ENCODE measurements at regions not wholly inside any gene's neighbourhood (a gene's known extent, or its start where the extent isn't known, plus 50 kb on each side); places are given as distances from the start of the nearest gene placed in this dataset.

DNA sequence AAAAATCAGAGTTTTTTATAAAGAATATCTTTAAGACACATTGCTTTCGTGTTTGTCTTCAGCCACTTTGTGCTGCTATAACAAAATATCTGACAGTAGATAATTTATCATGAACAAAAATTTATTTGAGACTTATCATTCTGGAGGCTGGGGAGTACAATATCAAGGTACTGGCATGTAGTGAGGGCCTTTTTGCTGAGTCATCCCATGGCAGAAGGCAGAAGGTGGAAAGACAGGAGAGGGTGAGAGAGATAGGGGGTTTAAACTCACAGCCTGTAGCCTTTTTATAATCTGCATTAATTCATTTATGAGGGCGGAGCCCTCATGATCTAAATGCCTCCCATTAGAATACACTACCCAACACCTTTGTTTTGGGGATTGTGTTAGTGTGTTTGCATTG lies 431.2 kb upstream of the FAM47C start:
- Mint-ChIP-seq H3K9me3 (peaks cover 0 to 3% (median 0%) of the 10 kb centered on the region in 7 donors), H3K27ac (no peak overlapping the region), H3K4me1 (no peaks in the 10 kb centered on the region), H3K36me3 (no peaks in the 10 kb centered on the region), H3K4me3 (no peak overlapping the region), H3K27me3 (ENCODE audit: low read depth in 3 of 3) (peaks cover 0 to 2% (median 0%) of the 10 kb centered on the region in 3 donors)
- intact Hi-C loops (cut with micrococcal nuclease), result no loop called here
- Histone ChIP-seq H2AFZ (ENCODE audit: insufficient read depth, low read depth, low read length, poor library complexity, severe bottlenecking) (no peak overlapping the region), H3K36me3 (replicated peaks in 1 of 2; ENCODE audit: control insufficient read depth in 1 of 2, insufficient read depth in 2 of 2, low read length in 2 of 2) (no peaks in the 10 kb centered on the region), H3K27ac (ENCODE audit: low read depth in 1 of 2, low read length in 2 of 2) (no peak overlapping the region), H3K79me2 (ENCODE audit: insufficient read depth, low read length) (no peaks in the 10 kb centered on the region), H3K4me3 (replicated peaks in 1 of 3; ENCODE audit: low read depth in 2 of 3, low read length in 3 of 3) (no peak overlapping the region), H3K27me3 (ENCODE audit: control insufficient read depth in 2 of 2, insufficient read depth in 2 of 2, low read length in 2 of 2) (no peaks in the 10 kb centered on the region), H3K4me2 (replicated peaks; ENCODE audit: extremely low read depth, low read length, poor library complexity, severe bottlenecking) (no peak overlapping the region), H4K20me1 (ENCODE audit: insufficient read depth, low read length) (no peaks in the 10 kb centered on the region), H3K9me3 (replicated peaks in 1 of 2; ENCODE audit: control insufficient read depth in 1 of 2, insufficient read depth in 1 of 2, low read length in 2 of 2) (no peaks in the 10 kb centered on the region), H3K9ac (ENCODE audit: insufficient read depth, low read length, poor library complexity, severe bottlenecking) (no peak overlapping the region), H3K4me1 (ENCODE audit: control insufficient read depth in 1 of 2, insufficient read depth in 2 of 2, low read length in 2 of 2) (no peaks in the 10 kb centered on the region)
- no peak for DNase-seq
- no CpG with 5 or more reads among the region's 2 CpGs for WGBS (ENCODE audit: insufficient coverage)
- TF ChIP-seq, protein P1, sequence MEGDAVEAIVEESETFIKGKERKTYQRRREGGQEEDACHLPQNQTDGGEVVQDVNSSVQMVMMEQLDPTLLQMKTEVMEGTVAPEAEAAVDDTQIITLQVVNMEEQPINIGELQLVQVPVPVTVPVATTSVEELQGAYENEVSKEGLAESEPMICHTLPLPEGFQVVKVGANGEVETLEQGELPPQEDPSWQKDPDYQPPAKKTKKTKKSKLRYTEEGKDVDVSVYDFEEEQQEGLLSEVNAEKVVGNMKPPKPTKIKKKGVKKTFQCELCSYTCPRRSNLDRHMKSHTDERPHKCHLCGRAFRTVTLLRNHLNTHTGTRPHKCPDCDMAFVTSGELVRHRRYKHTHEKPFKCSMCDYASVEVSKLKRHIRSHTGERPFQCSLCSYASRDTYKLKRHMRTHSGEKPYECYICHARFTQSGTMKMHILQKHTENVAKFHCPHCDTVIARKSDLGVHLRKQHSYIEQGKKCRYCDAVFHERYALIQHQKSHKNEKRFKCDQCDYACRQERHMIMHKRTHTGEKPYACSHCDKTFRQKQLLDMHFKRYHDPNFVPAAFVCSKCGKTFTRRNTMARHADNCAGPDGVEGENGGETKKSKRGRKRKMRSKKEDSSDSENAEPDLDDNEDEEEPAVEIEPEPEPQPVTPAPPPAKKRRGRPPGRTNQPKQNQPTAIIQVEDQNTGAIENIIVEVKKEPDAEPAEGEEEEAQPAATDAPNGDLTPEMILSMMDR (IDR thresholded peaks at IDR 0.05), result no peak

DNA sequence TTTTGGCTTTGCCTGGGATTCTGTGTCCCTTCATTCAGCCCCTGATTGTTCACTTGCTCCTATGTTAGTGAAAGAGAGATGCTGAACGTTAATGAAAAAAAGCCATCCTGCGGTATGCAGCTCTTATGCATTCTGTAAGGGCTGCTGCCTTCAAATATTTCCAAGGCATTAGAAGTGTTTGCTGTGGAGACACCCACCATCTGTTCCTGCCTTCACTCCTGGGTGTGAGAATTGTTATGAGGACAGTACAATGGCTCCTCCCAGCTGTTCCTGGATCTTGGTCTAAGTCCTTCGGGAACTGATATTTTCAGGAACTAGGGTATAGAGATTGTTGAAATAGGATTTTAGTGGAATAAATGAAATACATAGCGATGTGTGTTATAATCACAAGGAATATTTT lies 427.1 kb upstream of the FAM47C start:
- H3K36me3 Mint-ChIP-seq, result no peaks in the 10 kb centered on the region
- H3K27ac ChIP-seq (ENCODE audit: low read depth in 1 of 2, low read length in 2 of 2), result no peak overlapping the region
- no peak overlapping the region for H3K9ac ChIP-seq (ENCODE audit: insufficient read depth, low read length, poor library complexity, severe bottlenecking)
- H3K4me2 ChIP-seq (replicated peaks; ENCODE audit: extremely low read depth, low read length, poor library complexity, severe bottlenecking), result no peak overlapping the region
- WGBS (ENCODE audit: insufficient coverage), result no CpG with 5 or more reads among the region's 4 CpGs
- H3K9me3 ChIP-seq (replicated peaks in 1 of 2; ENCODE audit: control insufficient read depth in 1 of 2, insufficient read depth in 1 of 2, low read length in 2 of 2), result no peaks in the 10 kb centered on the region
- no peak overlapping the region for H3K27ac Mint-ChIP-seq
- H3K9me3 Mint-ChIP-seq, result peaks cover 0 to 3% (median 0%) of the 10 kb centered on the region in 7 donors
- no peak overlapping the region for H2AFZ ChIP-seq (ENCODE audit: insufficient read depth, low read depth, low read length, poor library complexity, severe bottlenecking)
- H3K4me3 Mint-ChIP-seq, result no peak overlapping the region
- peaks cover 0 to 2% (median 0%) of the 10 kb centered on the region in 3 donors for H3K27me3 Mint-ChIP-seq (ENCODE audit: low read depth in 3 of 3)
- H4K20me1 ChIP-seq (ENCODE audit: insufficient read depth, low read length), result no peaks in the 10 kb centered on the region
- H3K4me3 ChIP-seq (replicated peaks in 1 of 3; ENCODE audit: low read depth in 2 of 3, low read length in 3 of 3), result no peak overlapping the region
- H3K27me3 ChIP-seq (ENCODE audit: control insufficient read depth in 2 of 2, insufficient read depth in 2 of 2, low read length in 2 of 2), result no peaks in the 10 kb centered on the region
- H3K36me3 ChIP-seq (replicated peaks in 1 of 2; ENCODE audit: control insufficient read depth in 1 of 2, insufficient read depth in 2 of 2, low read length in 2 of 2), result no peaks in the 10 kb centered on the region
- DNase-seq, result no peak
- no peaks in the 10 kb centered on the region for H3K4me1 Mint-ChIP-seq
- intact Hi-C loops (cut with micrococcal nuclease), result no loop called here
- H3K79me2 ChIP-seq (ENCODE audit: insufficient read depth, low read length), result no peaks in the 10 kb centered on the region
- TF ChIP-seq, protein P1 (IDR thresholded peaks at IDR 0.05), result no peak
- no peaks in the 10 kb centered on the region for H3K4me1 ChIP-seq (ENCODE audit: control insufficient read depth in 1 of 2, insufficient read depth in 2 of 2, low read length in 2 of 2)

Data from CD14-positive monocyte (primary cell).